Ovary (tissue), 7 donors: ENCODE measurements at regions not wholly inside any gene's neighbourhood (a gene's known extent, or its start where the extent isn't known, plus 50 kb on each side); places are given as distances from the start of the nearest gene placed in this dataset.
"Not testable (repeated sequence)": the region's sequence is repeated elsewhere in the genome, so short reads cannot be mapped to it uniquely, and the experiment has no call there.

ENCODE experiments used
- DNase-seq, 5 donors: peaks; one replicate each; pipeline ENCODE4 v3.0.0-alpha.2; 2019 to 2020
- H3K27ac ChIP-seq, 2 donors: fragments of 200-600 bp; one replicate each; pipeline versions ENCODE4 v1.5.1 to v1.8.0; 2019 to 2022
- H3K27me3 ChIP-seq: fragments of 200-600 bp; one replicate; pipeline ENCODE4 v1.8.0; 2022
- H3K36me3 ChIP-seq: fragments of 200-600 bp; sonication (generic); one replicate; pipeline ENCODE4 v1.5.1; 2019
- H3K4me1 ChIP-seq: one replicate; pipeline ENCODE4 v1.8.1; 2013; ENCODE audit warnings: mild to moderate bottlenecking, moderate library complexity; ENCODE audit not compliant: insufficient read depth
- H3K4me3 ChIP-seq: fragments of 200-600 bp; sonication (generic); one replicate; pipeline ENCODE4 v1.5.1; 2017
- H3K9me3 ChIP-seq, 2 donors: fragments of 200-600 bp in 1 of 2; sonication (generic) in 1 of 2; one replicate each; pipeline versions ENCODE4 v1.5.1 to v1.8.1; 2013 to 2019; ENCODE audit warnings: mild to moderate bottlenecking in 1 of 2, moderate library complexity in 1 of 2
- EP300 ChIP-seq: sonication (generic); formaldehyde crosslinking; IDR thresholded peaks from one replicate; pipeline ENCODE4 v1.6.1; 2017; ENCODE audit warnings: antibody characterized with exemption
- POLR2A ChIP-seq: fragments of 450-650 bp; IDR thresholded peaks from one replicate; pipeline ENCODE4 v1.6.1; 2017; ENCODE audit warnings: antibody characterized with exemption, mild to moderate bottlenecking, moderate library complexity
- WGBS, 3 donors: extraction: QIAGEN DNeasy Blood & Tissue Kit in 1 of 3; methylation state at CpG; one replicate each; pipeline versions ENCODE4 v1.1.5 to v1.1.7; 2013 to 2017; 5-methylcytosine and 5-hydroxymethylcytosine counted together
- intact Hi-C, 4 donors: fragments of 100-400 bp; cut with DNase I; formaldehyde crosslinking; loops; one replicate each; pipeline versions ENCODE4 v1.11.0 to v1.15.1; 2022 to 2023
- TF ChIP-seq, protein P1 (sequence below), 3 donors: fragments of 450-650 bp in 2 of 3; fragments of 200-600 bp in 1 of 3; IDR thresholded peaks; one replicate each; pipeline versions ENCODE4 v1.5.1 to v1.8.0; 2016 to 2022; ENCODE audit warnings: antibody characterized with exemption in 3 of 3, mild to moderate bottlenecking in 1 of 3
- donor health status: DM: no; HTN: no; CAD: no; lungs with moderate emphysema.
- donor health status: DM: no; HTN: no; CAD: no.
- donor health status: Bipolar disorder and iron deficiency.
- donor health status: DM: no; HTN: no; CAD: no.
- donor health status: DM: yes; HTN: yes; CAD: no.

DNA sequence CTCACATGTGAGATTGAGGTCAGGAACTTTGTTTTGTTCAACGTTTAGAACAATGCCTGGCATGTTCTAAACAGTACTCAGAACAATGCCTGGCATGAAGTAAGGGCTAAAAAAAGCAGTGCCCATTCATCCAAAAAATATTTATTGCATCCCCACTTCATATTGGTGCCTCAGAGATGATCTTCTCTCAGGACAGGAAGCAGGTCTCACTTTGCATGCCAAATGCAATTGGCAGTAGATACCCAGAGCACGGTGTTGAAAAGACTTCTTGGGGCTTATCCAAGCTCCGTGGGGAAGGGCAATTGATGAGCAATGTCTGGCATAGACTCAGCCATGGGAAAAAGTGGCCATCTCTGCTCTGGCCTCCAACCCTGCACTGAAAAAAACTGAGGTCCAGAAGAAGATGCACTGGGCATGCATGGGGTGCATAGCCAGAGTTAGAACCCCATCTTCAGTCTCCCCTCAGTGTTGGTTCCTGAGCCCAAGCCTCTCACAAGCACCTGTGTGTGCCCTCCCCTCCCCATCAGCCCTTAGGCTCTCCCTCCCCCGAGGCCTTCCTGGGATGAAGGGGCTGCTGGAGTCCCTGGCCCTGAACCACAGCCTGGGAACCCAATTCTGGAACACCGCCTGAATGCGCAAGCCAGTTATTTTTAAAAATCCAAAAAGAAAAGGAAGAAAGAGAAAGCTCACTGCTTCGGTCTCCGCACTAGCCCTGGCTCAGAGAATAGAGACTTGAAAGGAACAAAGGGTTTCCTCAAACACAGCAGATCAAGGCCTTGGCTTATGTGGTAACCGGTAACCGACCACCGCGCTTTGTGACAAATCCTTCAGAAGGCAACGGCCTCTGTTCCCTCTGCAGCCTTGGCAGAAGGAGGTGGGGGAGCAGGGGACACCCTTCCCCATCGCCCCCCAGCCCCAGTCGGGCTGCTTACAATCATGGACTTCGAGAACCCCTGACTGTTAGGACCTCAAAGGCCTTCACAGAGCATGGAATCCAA, 78.5 kb upstream of the SIRPA start:
- intact Hi-C loops = no loop called here
- TF ChIP-seq, protein P1, sequence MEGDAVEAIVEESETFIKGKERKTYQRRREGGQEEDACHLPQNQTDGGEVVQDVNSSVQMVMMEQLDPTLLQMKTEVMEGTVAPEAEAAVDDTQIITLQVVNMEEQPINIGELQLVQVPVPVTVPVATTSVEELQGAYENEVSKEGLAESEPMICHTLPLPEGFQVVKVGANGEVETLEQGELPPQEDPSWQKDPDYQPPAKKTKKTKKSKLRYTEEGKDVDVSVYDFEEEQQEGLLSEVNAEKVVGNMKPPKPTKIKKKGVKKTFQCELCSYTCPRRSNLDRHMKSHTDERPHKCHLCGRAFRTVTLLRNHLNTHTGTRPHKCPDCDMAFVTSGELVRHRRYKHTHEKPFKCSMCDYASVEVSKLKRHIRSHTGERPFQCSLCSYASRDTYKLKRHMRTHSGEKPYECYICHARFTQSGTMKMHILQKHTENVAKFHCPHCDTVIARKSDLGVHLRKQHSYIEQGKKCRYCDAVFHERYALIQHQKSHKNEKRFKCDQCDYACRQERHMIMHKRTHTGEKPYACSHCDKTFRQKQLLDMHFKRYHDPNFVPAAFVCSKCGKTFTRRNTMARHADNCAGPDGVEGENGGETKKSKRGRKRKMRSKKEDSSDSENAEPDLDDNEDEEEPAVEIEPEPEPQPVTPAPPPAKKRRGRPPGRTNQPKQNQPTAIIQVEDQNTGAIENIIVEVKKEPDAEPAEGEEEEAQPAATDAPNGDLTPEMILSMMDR (IDR thresholded peaks at IDR 0.05) = no peak
- no peak for TF ChIP-seq EP300
- TF ChIP-seq POLR2A = no peak
- no peaks in the 10 kb centered on the region for H3K9me3 ChIP-seq
- H3K4me1 ChIP-seq = peaks cover 2% of the 10 kb centered on the region
- no peak overlapping the region for H3K27ac ChIP-seq
- H3K27me3 ChIP-seq = no peaks in the 10 kb centered on the region
- H3K36me3 ChIP-seq = no peaks in the 10 kb centered on the region
- 55 to 63% (median 59%) methylated on average over 16 of the region's 16 CpGs for WGBS, 3 donors
- DNase-seq = no peak
- H3K4me3 ChIP-seq = no peak overlapping the region

DNA sequence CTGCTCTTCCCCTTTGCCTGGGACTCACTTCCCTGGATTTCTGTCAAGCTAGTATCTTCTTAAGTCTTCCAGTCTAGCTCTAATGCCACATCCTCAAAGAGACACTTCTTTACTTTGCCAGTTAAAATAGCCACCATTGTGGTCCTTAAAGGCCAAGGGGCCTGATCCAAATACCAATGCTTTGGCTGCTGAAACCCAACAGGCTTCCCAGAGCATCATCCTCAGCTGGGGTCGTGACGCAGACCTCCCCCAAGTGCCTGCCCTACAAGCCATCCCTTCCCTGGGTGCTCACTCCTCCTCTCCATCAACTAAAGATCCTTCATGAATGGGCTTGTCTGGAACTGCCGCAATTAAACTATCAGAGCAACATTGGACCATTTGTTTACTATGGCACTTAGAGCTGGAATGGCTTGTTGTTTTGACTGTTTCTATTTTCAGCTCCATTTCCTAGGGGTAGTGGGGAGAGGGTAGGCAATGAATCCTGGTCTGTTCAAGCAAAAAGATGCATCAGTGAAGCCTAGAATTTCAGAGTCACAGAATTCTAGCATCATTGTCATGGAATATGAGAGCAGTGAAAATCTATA, 79.6 kb upstream of the SIRPA start:
- WGBS, 3 donors = 61 to 68% (median 61%) methylated on average over 3 of the region's 3 CpGs

GRCh38 chr20:1814861-1815260, 80.3 kb upstream of the SIRPA start:
- intact Hi-C loops = not testable (repeated sequence)

More for the DNA sequence above, 79.6 kb upstream of the SIRPA start:
- no peaks in the 10 kb centered on the region for H3K9me3 ChIP-seq
- no peak for DNase-seq
- peaks cover 2% of the 10 kb centered on the region for H3K4me1 ChIP-seq
- H3K36me3 ChIP-seq = no peaks in the 10 kb centered on the region
- H3K27me3 ChIP-seq = no peaks in the 10 kb centered on the region
- no peak overlapping the region for H3K4me3 ChIP-seq
- intact Hi-C loops = no loop called here
- TF ChIP-seq POLR2A = no peak
- TF ChIP-seq EP300 = no peak
- TF ChIP-seq, protein P1 (IDR thresholded peaks at IDR 0.05) = no peak
- no peak overlapping the region for H3K27ac ChIP-seq

DNA sequence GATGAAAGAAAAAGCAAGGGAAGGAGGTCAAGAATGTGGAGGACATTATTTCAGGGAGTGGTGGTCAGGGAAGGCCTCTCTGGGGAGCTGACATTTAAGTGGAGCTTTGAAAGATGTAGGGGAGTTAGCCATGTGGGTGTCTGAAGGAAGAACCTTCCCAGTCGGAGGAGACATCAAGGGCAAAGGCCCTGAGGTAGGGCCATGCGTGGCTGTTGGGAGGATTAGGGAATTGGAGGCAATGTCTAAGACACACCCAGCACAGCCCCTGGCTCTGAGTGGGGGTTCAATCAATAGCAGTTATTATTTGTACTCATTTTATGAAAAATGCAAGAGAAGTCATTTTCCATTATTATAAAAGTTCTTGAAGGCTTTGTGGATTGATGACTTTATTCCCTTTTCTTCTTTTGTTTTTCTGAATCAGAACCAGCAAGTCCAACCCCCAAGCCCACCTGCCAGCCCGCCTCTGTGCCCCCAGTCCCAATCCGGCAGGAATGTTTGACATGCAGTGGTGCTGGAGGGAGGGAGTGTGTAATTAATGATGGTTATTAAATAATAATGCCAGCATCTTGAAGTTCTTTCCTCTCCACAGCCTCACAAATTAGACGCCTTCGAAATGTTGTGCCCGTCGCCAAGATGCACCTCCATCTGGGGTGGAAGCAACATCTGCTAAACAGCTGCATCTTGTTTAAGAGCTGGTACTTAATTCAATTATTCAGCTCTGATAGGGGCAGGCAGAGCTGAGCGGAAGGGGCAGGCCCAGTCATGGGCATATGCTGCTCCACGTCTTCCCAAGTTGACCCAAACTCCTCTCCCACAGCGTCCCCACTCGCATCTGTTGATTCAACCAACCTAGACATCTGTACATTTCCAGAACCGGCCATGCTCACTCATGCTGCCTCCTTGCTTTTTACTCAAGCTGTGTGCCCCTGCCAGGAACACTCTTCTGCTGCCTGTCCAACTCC, 81.3 kb upstream of the SIRPA start:
- TF ChIP-seq EP300 = no peak
- TF ChIP-seq POLR2A = no peak
- TF ChIP-seq, protein P1 (IDR thresholded peaks at IDR 0.05) = no peak
- Histone ChIP-seq H3K36me3 (no peaks in the 10 kb centered on the region), H3K4me1 (peaks cover 2% of the 10 kb centered on the region), H3K4me3 (no peak overlapping the region), H3K9me3 (no peaks in the 10 kb centered on the region), H3K27ac (no peak overlapping the region), H3K27me3 (no peaks in the 10 kb centered on the region)
- intact Hi-C loops = no loop called here
- 72 to 79% (median 75%) methylated on average over 13 of the region's 13 CpGs for WGBS, 3 donors
- DNase-seq = no peak

More at GRCh38 chr20:1814861-1815260, 80.3 kb upstream of the SIRPA start:
- H3K27me3 ChIP-seq, H3K4me3 ChIP-seq, H3K9me3 ChIP-seq, DNase-seq, H3K36me3 ChIP-seq, H3K4me1 ChIP-seq, H3K27ac ChIP-seq: not testable (repeated sequence)
- WGBS, 3 donors = 90 to 100% (median 97%) methylated on average over 1 of the region's 1 CpG
